HCT116 (cell line): ENCODE measurements at regions not wholly inside any gene's neighbourhood (a gene's known extent, or its start where the extent isn't known, plus 50 kb on each side); places are given as distances from the start of the nearest gene placed in this dataset.

Experiments
- ATAC-seq: fragments of 200-7000 bp; cut with Tn5 transposase; 2 replicates; pipeline ENCODE4 v1.9.1; 2020; ENCODE audit warnings: mild to moderate bottlenecking, moderate library complexity
- BruUV-seq: library from RNA; stranded (reverse); fragments of 400-500 nt; replicated peaks from 2 replicates; lab custom pipeline; 2021; lab: Mats Ljungman, UMichigan
- CTCF ChIA-PET: fragments of 300-600 bp; sonication (Branson Sonifier 250); formaldehyde crosslinking; loops from one replicate; lab custom pipeline; 2021; ENCODE audit warnings: antibody characterized with exemption; lab: Charles Lee
- POLR2A ChIA-PET: fragments of 300-600, 350-600 bp; sonication (Branson Sonifier 250); formaldehyde crosslinking; loops from one replicate; lab custom pipeline; 2021; ENCODE audit warnings: antibody characterized with exemption; lab: Charles Lee
- RAD21 ChIA-PET, 2 experiments: fragments of 300-600 bp; sonication (Branson Sonifier 250); formaldehyde crosslinking; loops; one replicate each; lab custom pipeline; 2023; ENCODE audit warnings: low total read pairs in 2 of 2; ENCODE audit not compliant: uncharacterized antibody in 2 of 2, unreplicated experiment in 2 of 2, low non-redundant PET in 1 of 2; lab: Charles Lee
- DNase-seq: peaks from one replicate; pipeline ENCODE4 v3.0.0-alpha.2; 2010; ENCODE audit warnings: low read depth, low spot score
- H2AFZ ChIP-seq: fragments of 200-600 bp; shearing (Covaris generic), sonication (generic); 2 replicates; pipeline ENCODE4 v1.6.1; 2017; ENCODE audit warnings: low read depth, mixed run types, mixed read lengths, antibody characterized with exemption, low read length; ENCODE audit not compliant: poor library complexity, severe bottlenecking
- H3K27ac ChIP-seq: 2 replicates; pipeline ENCODE4 v1.5.1; 2012; ENCODE audit warnings: low read depth, low read length
- H3K27me3 ChIP-seq: fragments of 200-600 bp; sonication (generic); 2 replicates; pipeline ENCODE4 v1.6.1; 2016; ENCODE audit warnings: mixed run types, low read length, mixed read lengths; ENCODE audit not compliant: insufficient read depth
- H3K36me3 ChIP-seq, 2 experiments: fragments of 200-500 bp in 1 of 2; fragments of 200-600 bp in 1 of 2; sonication (Bioruptor generic) in 1 of 2; sonication (generic) in 1 of 2; 2 replicates each; pipeline versions ENCODE4 v1.5.1 to v1.6.1; 2014 to 2016; ENCODE audit warnings: low read length in 2 of 2, inconsistent platforms in 1 of 2, mixed read lengths in 1 of 2, mixed run types in 1 of 2; ENCODE audit not compliant: insufficient read depth in 2 of 2, control insufficient read depth in 1 of 2
- H3K4me1 ChIP-seq, 2 experiments: fragments of 200-600 bp in 1 of 2; sonication (generic) in 1 of 2; 2 replicates each; pipeline versions ENCODE4 v1.5.1 to v1.6.1; 2012 to 2017; ENCODE audit warnings: low read length in 2 of 2, inconsistent platforms in 1 of 2, mild to moderate bottlenecking in 1 of 2, mixed read lengths in 1 of 2, mixed run types in 1 of 2, moderate library complexity in 1 of 2; ENCODE audit not compliant: insufficient read depth in 2 of 2, control insufficient read depth in 1 of 2
- H3K4me2 ChIP-seq: fragments of 200-600 bp; sonication (generic); 2 replicates; pipeline ENCODE4 v1.6.1; 2017; ENCODE audit warnings: mixed run types, low read length, mixed read lengths
- H3K4me3 ChIP-seq, 2 experiments: fragments of 200-600 bp in 1 of 2; sonication (generic) in 1 of 2; replicated peaks in 1 of 2; 2 replicates each; pipeline ENCODE4 v1.5.1; 2011 to 2016; ENCODE audit warnings: low read length in 2 of 2, control low read depth in 1 of 2, low read depth in 1 of 2, mild to moderate bottlenecking in 1 of 2, mixed read lengths in 1 of 2, mixed run types in 1 of 2
- H3K79me2 ChIP-seq: fragments of 200-600 bp; sonication (generic); 2 replicates; pipeline ENCODE4 v1.6.1; 2017; ENCODE audit warnings: mild to moderate bottlenecking, mixed run types, low read length, moderate library complexity, mixed read lengths; ENCODE audit not compliant: insufficient read depth
- H3K9ac ChIP-seq: fragments of 200-600 bp; sonication (generic); 2 replicates; pipeline ENCODE4 v1.6.1; 2016; ENCODE audit warnings: low read length, mixed read lengths
- H3K9me2 ChIP-seq: fragments of 200-600 bp; sonication (generic), shearing (Covaris generic); 2 replicates; pipeline ENCODE4 v1.6.1; 2017; ENCODE audit warnings: mixed run types, mild to moderate bottlenecking, moderate library complexity; ENCODE audit not compliant: insufficient read depth
- H3K9me3 ChIP-seq, 2 experiments: fragments of 200-500 bp in 1 of 2; fragments of 200-600 bp in 1 of 2; sonication (Bioruptor generic) in 1 of 2; sonication (generic) in 1 of 2; 2 replicates each; pipeline ENCODE4 v1.6.1; 2014 to 2017; ENCODE audit warnings: low read length in 2 of 2, mixed read lengths in 2 of 2, inconsistent platforms in 1 of 2, low read depth in 1 of 2, mild to moderate bottlenecking in 1 of 2, mixed run types in 1 of 2, moderate library complexity in 1 of 2; ENCODE audit not compliant: control insufficient read depth in 1 of 2, insufficient read depth in 1 of 2
- H4K20me1 ChIP-seq: fragments of 200-600 bp; sonication (generic), shearing (Covaris generic); 2 replicates; pipeline ENCODE4 v1.6.1; 2017; ENCODE audit warnings: mixed run types, mild to moderate bottlenecking, moderate library complexity; ENCODE audit not compliant: insufficient read depth
- ATF3 ChIP-seq: IDR thresholded peaks from 2 replicates; pipeline ENCODE4 v1.6.1; 2012
- CBX3 ChIP-seq: IDR thresholded peaks from 2 replicates; pipeline ENCODE4 v1.6.1; 2012; ENCODE audit warnings: low read depth
- CEBPB ChIP-seq: IDR thresholded peaks from 2 replicates; pipeline ENCODE4 v1.6.1; 2012; ENCODE audit warnings: low read depth
- EGR1 ChIP-seq: IDR thresholded peaks from 2 replicates; pipeline ENCODE4 v1.6.1; 2012; ENCODE audit warnings: low read depth
- ELF1 ChIP-seq: IDR thresholded peaks from 2 replicates; pipeline ENCODE4 v1.6.1; 2012; ENCODE audit warnings: low read depth, borderline replicate concordance
- EZH2 ChIP-seq: fragments of 200-600 bp; sonication (generic); IDR thresholded peaks from 2 replicates; pipeline ENCODE4 v1.6.1; 2017; ENCODE audit warnings: antibody characterized with exemption, mixed run types
- EZH2phosphoT487 ChIP-seq: fragments of 200-600 bp; IDR thresholded peaks from 2 replicates; pipeline ENCODE4 v1.6.1; 2018; ENCODE audit warnings: antibody characterized with exemption, borderline replicate concordance
- FOSL1 ChIP-seq: IDR thresholded peaks from 2 replicates; pipeline ENCODE4 v1.6.1; 2012; ENCODE audit warnings: low read depth
- JUND ChIP-seq: IDR thresholded peaks from 2 replicates; pipeline ENCODE4 v1.6.1; 2012
- MAX ChIP-seq: IDR thresholded peaks from 2 replicates; pipeline ENCODE4 v1.6.1; 2012
- POLR2A ChIP-seq: IDR thresholded peaks from 2 replicates; pipeline ENCODE4 v1.7.0; 2011; ENCODE audit warnings: borderline replicate concordance; ENCODE audit not compliant: insufficient read depth, insufficient read length; ENCODE audit errors: extremely low read depth
- RAD21 ChIP-seq: IDR thresholded peaks from 2 replicates; pipeline ENCODE4 v1.6.1; 2012; ENCODE audit warnings: low read depth, mild to moderate bottlenecking
- REST ChIP-seq: IDR thresholded peaks from 2 replicates; pipeline ENCODE4 v1.6.1; 2012; ENCODE audit warnings: low read depth
- SIN3A ChIP-seq: IDR thresholded peaks from 2 replicates; pipeline ENCODE4 v1.6.1; 2012; ENCODE audit warnings: low read depth
- SP1 ChIP-seq: IDR thresholded peaks from 2 replicates; pipeline ENCODE4 v1.6.1; 2012; ENCODE audit warnings: low read depth
- SRF ChIP-seq: IDR thresholded peaks from 2 replicates; pipeline ENCODE4 v1.6.1; 2012; ENCODE audit warnings: low read depth
- YY1 ChIP-seq: IDR thresholded peaks from 2 replicates; pipeline ENCODE4 v1.6.1; 2011; ENCODE audit warnings: low read length, low read depth, moderate library complexity, mild to moderate bottlenecking; ENCODE audit not compliant: insufficient replicate concordance; ENCODE audit errors: extremely low read depth
- ZFX ChIP-seq: fragments of 450-650 bp; IDR thresholded peaks from 2 replicates; pipeline ENCODE4 v1.6.1; 2017
- ZNF274 ChIP-seq: fragments of 200-500 bp; sonication (Bioruptor generic); IDR thresholded peaks from 2 replicates; pipeline ENCODE4 v1.6.1; 2014; ENCODE audit warnings: mild to moderate bottlenecking, low read depth, low read length, inconsistent platforms
- intact Hi-C: fragments of 100-400 bp; cut with micrococcal nuclease; formaldehyde crosslinking; loops from 2 replicates; pipeline ENCODE4 v1.10.0; 2022
- TF ChIP-seq, protein P1 (sequence below), 3 experiments: fragments of 200-600 bp in 1 of 3; sonication (generic) in 1 of 3; IDR thresholded peaks in 2 of 3; conservative IDR thresholded peaks in 1 of 3; 2 replicates each; pipeline ENCODE4 v1.5.1; 2012 to 2017; ENCODE audit warnings: low read depth in 2 of 3, low read length in 2 of 3, antibody characterized with exemption in 1 of 3, borderline replicate concordance in 1 of 3, control low read depth in 1 of 3, mild to moderate bottlenecking in 1 of 3, mixed read lengths in 1 of 3, mixed run types in 1 of 3, moderate library complexity in 1 of 3; ENCODE audit not compliant: insufficient read depth in 1 of 3

- Histone ChIP-seq H2AFZ (no peak overlapping the region), H3K9me2 (no peaks in the 10 kb centered on the region), H3K9ac (no peak overlapping the region), H3K4me1 (no peaks in the 10 kb centered on the region), H3K4me2 (no peak overlapping the region), H3K36me3 (no peaks in the 10 kb centered on the region), H3K4me3 (no peak overlapping the region), H3K9me3 (no peaks in the 10 kb centered on the region), H3K79me2 (no peaks in the 10 kb centered on the region), H3K27ac (no peak overlapping the region), H4K20me1 (no peaks in the 10 kb centered on the region), H3K27me3 (no peaks in the 10 kb centered on the region)
- ChIA-PET CTCF (no interaction called here), RAD21 (no interaction called here), POLR2A (no interaction called here)
- TF ChIP-seq YY1: no peak
- no peak for TF ChIP-seq SIN3A
- no peak for TF ChIP-seq ELF1
- no peak for TF ChIP-seq RAD21
- TF ChIP-seq JUND: no peak
- TF ChIP-seq CEBPB: no peak
- no peak for TF ChIP-seq EZH2phosphoT487
- no peak for ATAC-seq
- DNase-seq: no peak
- no TSS peak for BruUV-seq
- intact Hi-C loops: no loop called here
Observed at GRCh38 chr1:100791586-100791985, 72.0 kb downstream of the VCAM1 start.

GRCh38 chr1:100793659-100794058, 74.1 kb downstream of the VCAM1 start:
- Histone ChIP-seq H4K20me1 (no peaks in the 10 kb centered on the region), H3K4me2 (no peak overlapping the region), H3K79me2 (no peaks in the 10 kb centered on the region), H2AFZ (no peak overlapping the region), H3K9me2 (no peaks in the 10 kb centered on the region), H3K27me3 (no peaks in the 10 kb centered on the region), H3K36me3 (no peaks in the 10 kb centered on the region), H3K4me3 (no peak overlapping the region), H3K9ac (no peak overlapping the region), H3K27ac (no peak overlapping the region), H3K9me3 (no peaks in the 10 kb centered on the region), H3K4me1 (no peaks in the 10 kb centered on the region)
- intact Hi-C loops: no loop called here
- no peak for ATAC-seq
- no TSS peak for BruUV-seq
- CTCF ChIA-PET: no interaction called here
- POLR2A ChIA-PET: no interaction called here
- no peak for DNase-seq
- RAD21 ChIA-PET: no interaction called here
- TF ChIP-seq SP1 (no peak), CBX3 (no peak), REST (no peak), FOSL1 (no peak), SRF (no peak), POLR2A (no peak), RAD21 (no peak), EZH2 (no peak), ATF3 (no peak), EGR1 (no peak), JUND (no peak), ZFX (no peak), MAX (no peak), ZNF274 (no peak)
- TF ChIP-seq, protein P1, sequence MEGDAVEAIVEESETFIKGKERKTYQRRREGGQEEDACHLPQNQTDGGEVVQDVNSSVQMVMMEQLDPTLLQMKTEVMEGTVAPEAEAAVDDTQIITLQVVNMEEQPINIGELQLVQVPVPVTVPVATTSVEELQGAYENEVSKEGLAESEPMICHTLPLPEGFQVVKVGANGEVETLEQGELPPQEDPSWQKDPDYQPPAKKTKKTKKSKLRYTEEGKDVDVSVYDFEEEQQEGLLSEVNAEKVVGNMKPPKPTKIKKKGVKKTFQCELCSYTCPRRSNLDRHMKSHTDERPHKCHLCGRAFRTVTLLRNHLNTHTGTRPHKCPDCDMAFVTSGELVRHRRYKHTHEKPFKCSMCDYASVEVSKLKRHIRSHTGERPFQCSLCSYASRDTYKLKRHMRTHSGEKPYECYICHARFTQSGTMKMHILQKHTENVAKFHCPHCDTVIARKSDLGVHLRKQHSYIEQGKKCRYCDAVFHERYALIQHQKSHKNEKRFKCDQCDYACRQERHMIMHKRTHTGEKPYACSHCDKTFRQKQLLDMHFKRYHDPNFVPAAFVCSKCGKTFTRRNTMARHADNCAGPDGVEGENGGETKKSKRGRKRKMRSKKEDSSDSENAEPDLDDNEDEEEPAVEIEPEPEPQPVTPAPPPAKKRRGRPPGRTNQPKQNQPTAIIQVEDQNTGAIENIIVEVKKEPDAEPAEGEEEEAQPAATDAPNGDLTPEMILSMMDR (IDR thresholded peaks at IDR 0.05 in 2 of 3, conservative IDR thresholded peaks at IDR 0.05 in 1 of 3; ENCODE audit: borderline replicate concordance in 1 of 3, insufficient read depth in 1 of 3, low read depth in 2 of 3, low read length in 2 of 3): no peak
